ENCODE measurements at regions not wholly inside any gene's neighbourhood (a gene's known extent, or its start where the extent isn't known, plus 50 kb on each side); places are given as distances from the start of the nearest gene placed in this dataset.

DNA sequence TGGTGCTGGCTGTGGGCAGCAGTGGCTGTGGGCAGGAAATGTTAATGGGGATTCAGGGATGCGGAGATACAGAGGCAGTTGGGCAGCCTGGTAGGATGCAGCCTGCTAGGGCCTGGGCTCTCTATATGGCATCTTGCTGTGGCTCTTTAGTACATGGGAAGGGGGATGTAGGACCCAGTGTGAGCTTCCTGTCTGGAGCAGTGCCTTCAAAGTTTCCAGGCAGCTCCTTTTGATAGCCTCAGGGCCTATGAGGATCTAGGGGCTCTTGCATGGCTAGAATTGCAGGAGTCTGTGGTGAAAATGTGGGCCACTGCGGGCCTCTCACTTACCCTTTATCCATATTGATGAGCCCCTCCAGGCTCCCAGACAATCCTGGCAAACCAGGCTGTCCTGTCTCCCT, 213.2 kb upstream of the SNX19 start:
- H3K9me3 Mint-ChIP-seq, result peaks cover 20 to 25% of the 10 kb centered on the region in 2 donors
- DNase-seq (no peak), ATAC-seq (no peak)
- H3K4me3 Mint-ChIP-seq, result no peak overlapping the region
- H3K27ac Mint-ChIP-seq, result no peak overlapping the region
- no peaks in the 10 kb centered on the region for H3K27me3 Mint-ChIP-seq
- no peaks in the 10 kb centered on the region for H3K4me1 Mint-ChIP-seq

DNA sequence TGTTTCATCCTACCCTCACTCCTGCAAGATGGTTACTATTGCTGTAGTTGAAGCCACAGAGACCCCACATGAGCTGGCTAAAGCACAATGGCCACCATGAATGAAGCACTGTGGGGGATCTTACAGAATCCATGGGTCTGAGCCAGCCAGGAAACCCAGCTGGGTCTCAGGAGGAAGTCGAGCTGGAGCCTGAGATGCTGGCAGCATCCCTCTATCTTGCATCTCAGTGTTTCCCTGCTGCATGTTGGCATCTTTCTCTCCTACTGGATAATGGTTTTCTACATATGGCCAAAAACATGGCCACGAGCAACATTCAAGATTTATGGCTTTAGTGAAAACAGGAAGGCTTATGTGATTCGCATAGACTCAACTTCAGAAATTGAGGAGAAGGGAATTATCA, 219.3 kb upstream of the SNX19 start:
- Mint-ChIP-seq H3K9me3 (peaks cover 0 to 5% of the 10 kb centered on the region in 2 donors), H3K27me3 (no peaks in the 10 kb centered on the region), H3K27ac (no peak overlapping the region), H3K4me3 (no peak overlapping the region), H3K4me1 (no peaks in the 10 kb centered on the region)
- DNase-seq (no peak), ATAC-seq (no peak)

DNA sequence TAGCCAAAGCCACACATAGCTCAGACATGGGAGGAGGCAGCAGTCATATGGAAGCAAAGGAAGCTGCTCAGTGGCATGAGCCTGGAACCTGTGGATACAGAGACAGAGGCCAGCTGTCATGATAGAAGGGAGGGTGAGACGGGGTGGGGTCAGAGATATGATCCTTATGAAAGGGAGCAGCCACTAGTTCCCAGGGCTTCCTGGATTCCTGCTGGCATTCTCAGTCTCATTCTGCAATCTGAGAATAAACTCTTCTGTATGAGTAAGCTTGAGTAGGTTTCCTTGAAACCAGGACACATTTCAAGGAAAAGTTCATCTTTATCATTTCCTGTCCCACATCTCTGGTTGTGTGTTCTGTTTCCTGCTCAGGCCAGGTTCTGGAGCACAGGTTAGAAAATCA, 220.2 kb upstream of the SNX19 start:
- ATAC-seq, result no peak
- Mint-ChIP-seq H3K27ac (no peak overlapping the region), H3K9me3 (peaks cover 0 to under 1% of the 10 kb centered on the region in 2 donors), H3K4me3 (no peak overlapping the region), H3K4me1 (no peaks in the 10 kb centered on the region), H3K27me3 (no peaks in the 10 kb centered on the region)
- no peak for DNase-seq

DNA sequence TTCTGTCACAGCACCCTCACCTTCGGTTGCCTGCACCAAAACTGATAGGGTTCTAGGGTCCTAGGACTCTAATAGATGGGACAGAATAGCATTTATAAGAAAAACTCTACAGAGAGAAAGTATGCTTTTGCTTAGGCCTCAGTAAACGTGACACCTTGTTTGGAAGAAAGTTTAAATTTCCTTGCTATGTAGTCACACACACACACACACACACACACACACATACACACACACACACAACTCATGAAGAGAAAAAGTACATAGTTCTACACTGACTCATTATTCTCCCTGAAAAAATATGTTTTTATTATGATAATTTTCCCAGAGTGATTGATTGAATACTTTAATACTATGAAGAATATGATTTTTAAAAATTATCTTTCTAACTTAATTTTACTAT, 220.8 kb upstream of the SNX19 start:
- H3K27ac Mint-ChIP-seq, result no peak overlapping the region
- H3K4me3 Mint-ChIP-seq, result no peak overlapping the region
- H3K9me3 Mint-ChIP-seq, result no peaks in the 10 kb centered on the region
- ATAC-seq, result no peak
- DNase-seq, result no peak
- no peaks in the 10 kb centered on the region for H3K4me1 Mint-ChIP-seq
- no peaks in the 10 kb centered on the region for H3K27me3 Mint-ChIP-seq

DNA sequence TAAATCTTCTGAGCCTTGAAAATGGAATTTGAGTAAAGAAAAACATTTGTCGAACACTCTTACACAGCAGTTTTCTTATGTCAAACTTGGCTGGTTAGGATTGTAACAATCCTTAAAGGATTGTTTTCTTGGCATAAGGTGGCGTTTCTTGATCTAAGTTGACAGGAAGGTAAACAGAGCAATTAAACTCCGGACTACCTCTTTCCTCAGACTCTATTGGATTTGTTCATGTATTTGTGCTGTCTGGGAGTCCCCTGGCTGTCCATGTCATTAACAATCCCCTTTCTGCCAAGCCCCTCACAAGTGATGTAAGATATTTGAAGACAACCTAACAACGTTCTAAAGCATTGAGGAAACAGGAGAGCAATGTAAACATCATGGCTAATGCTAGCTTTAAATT, 222.5 kb upstream of the SNX19 start:
- no peaks in the 10 kb centered on the region for H3K9me3 Mint-ChIP-seq
- no peaks in the 10 kb centered on the region for H3K4me1 Mint-ChIP-seq

DNA sequence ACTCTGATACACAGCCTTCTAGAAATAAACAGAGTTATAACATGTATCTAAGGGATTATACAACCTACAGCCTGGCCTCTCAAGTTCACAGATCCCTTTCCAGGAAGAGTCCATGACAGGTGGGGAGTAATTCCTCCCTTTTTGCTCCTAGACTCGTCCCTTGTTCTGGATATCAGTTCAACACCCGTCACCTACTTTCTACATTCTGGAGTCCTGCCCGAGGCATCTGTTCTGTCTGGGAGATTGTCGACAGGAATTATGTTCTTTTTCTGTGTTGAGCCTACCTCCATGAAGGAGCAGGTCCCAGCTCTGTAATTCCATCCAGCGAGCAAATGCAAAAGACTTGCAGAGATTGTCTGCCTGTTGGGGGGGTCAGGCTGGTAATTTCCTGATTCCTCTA, 224.6 kb upstream of the NTM start:
- Mint-ChIP-seq H3K27ac (no peak overlapping the region), H3K27me3 (no peaks in the 10 kb centered on the region)

More for the DNA sequence above, 222.5 kb upstream of the SNX19 start:
- Mint-ChIP-seq H3K4me3 (no peak overlapping the region), H3K27ac (peak overlapping the region in 1 of 2 donors; percentile 2), H3K27me3 (no peaks in the 10 kb centered on the region)
- no peak for ATAC-seq
- DNase-seq, result no peak

DNA sequence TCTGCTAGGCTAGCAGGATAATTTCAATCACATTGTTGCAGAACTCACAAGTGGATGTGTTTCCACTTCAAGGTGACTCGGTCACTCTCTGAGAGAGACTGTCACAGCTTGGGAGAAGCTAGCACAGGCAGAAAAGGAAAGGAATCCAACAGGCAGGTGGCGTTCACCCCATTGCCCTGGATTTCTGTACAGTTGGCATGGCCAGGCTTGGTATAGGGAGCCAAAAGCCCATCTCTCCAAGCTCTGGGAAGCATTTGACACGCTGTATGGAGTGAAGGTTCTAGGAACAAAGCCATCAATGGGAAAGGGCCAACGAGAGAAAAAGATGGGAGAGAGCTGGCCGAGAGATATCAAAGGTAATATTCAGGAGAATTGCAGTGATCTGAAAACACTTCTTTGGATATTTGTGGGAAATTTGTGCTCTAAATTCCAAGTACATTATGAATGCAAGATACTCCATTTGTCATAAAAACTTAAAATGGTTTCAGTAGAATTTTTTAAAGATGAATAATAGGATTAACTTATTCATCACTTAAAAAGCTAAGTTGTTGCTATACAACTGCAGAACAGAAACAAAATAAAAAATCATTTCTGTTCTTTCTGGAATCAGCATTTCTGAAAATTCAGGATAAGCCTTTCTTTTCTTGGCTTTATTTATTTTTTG, 223.5 kb upstream of the NTM start:
- peaks cover 0 to 8% of the 10 kb centered on the region in 2 donors for H3K9me3 Mint-ChIP-seq
- H3K4me3 Mint-ChIP-seq, result no peak overlapping the region
- H3K27ac Mint-ChIP-seq, result no peak overlapping the region
- no peaks in the 10 kb centered on the region for H3K4me1 Mint-ChIP-seq
- ATAC-seq (no peak), DNase-seq (no peak)
- H3K27me3 Mint-ChIP-seq, result peaks cover 11% of the 10 kb centered on the region

More for the DNA sequence above, 224.6 kb upstream of the NTM start:
- no peaks in the 10 kb centered on the region for H3K4me1 Mint-ChIP-seq
- DNase-seq, result no peak
- H3K9me3 Mint-ChIP-seq, result peaks cover 0 to 8% of the 10 kb centered on the region in 2 donors
- H3K4me3 Mint-ChIP-seq, result no peak overlapping the region
- no peak for ATAC-seq

DNA sequence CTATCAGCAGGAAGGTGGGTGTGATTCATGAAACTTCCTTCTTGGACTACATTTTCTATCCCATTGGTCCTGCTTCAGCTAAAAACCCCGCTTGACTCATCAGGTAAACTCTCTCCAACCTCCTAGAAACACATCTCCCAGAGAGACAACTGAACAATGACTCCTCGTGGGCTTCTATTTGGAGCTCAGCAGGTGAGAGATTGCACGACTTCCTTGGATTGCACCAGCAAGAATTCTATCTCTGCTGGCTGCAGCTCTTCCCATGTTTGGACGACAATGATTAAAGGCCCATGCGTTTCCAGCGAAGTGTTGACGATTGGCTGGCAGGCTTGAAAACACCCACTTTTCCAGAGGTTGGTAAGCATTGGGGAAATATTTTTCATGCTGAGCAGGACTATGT, 216.1 kb upstream of the NTM start:
- H3K27me3 Mint-ChIP-seq, result peaks cover 15% of the 10 kb centered on the region
- no peak overlapping the region for H3K4me3 Mint-ChIP-seq
- H3K9me3 Mint-ChIP-seq, result no peaks in the 10 kb centered on the region
- H3K4me1 Mint-ChIP-seq, result no peaks in the 10 kb centered on the region
- no peak for DNase-seq
- ATAC-seq, result no peak
- no peak overlapping the region for H3K27ac Mint-ChIP-seq

DNA sequence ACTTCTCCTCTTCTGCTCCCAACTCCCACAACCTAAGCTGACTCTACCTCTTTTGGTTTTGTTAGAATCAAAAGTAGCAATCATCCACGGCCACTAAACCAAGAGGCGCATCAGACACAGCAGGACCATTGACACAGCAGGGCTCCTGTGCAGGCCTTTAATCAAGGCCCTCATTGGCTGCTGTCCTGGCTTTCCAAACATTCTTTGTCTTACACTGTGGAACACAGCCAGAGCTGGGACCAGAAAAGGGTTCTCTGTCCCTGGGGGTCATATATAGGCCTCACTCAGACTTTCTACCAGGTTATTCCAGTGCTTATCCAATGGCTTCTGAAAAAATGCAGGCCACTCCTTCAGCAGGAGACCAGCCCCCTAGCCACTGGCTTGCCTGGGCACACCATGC, 212.7 kb upstream of the NTM start:
- H3K9me3 Mint-ChIP-seq, result no peaks in the 10 kb centered on the region
- ATAC-seq, result no peak
- no peaks in the 10 kb centered on the region for H3K4me1 Mint-ChIP-seq
- no peaks in the 10 kb centered on the region for H3K27me3 Mint-ChIP-seq
- peak overlapping the region in 1 of 2 donors; percentile 37 for H3K27ac Mint-ChIP-seq
- no peak overlapping the region for H3K4me3 Mint-ChIP-seq
- DNase-seq, result no peak

DNA sequence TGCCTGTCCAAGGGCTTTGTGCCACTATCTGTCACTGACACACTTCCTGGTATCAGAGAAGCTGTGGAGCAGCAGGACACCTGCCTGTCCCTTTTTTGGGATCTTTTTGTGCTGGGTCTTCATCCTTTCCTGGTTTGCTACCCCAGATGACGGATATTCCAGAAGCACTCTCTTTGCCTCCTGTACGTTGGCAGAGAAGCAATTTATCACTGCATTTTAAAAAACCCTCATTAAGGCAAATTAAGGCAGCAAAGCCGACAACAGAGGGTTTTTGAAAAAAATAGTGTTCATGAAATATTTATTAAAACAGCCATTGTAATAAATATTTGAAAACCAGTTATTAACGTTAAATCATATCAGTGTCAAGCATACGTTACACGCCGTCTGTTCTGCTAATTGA, 209.6 kb upstream of the NTM start:
- H3K4me1 Mint-ChIP-seq, result no peaks in the 10 kb centered on the region
- no peak for ATAC-seq

DNA sequence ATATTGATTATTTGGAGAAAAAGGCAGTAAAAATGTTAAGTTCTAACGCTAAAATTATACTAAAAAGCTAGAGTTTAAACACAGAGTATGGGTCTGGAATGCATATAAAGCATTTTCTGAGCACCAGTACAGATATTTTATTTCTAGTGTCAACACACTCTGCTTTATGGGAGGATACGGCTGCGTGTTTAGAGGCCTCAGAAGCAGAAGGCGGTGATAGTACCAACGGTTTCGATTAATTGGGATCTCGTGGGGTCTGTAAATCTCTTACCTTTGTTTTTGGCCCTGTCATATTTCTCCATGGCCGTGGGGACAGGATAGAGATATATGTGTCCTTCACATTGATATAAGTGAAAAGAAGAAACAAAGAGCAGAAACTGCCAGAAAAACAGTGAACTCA, 206.8 kb upstream of the NTM start:
- Mint-ChIP-seq H3K4me1 (no peaks in the 10 kb centered on the region), H3K27me3 (no peaks in the 10 kb centered on the region), H3K27ac (no peak overlapping the region), H3K9me3 (no peaks in the 10 kb centered on the region), H3K4me3 (no peak overlapping the region)
- ATAC-seq (no peak), DNase-seq (no peak)

More for the DNA sequence above, 209.6 kb upstream of the NTM start:
- Mint-ChIP-seq H3K27me3 (no peaks in the 10 kb centered on the region), H3K4me3 (no peak overlapping the region), H3K9me3 (no peaks in the 10 kb centered on the region), H3K27ac (no peak overlapping the region)
- no peak for DNase-seq

DNA sequence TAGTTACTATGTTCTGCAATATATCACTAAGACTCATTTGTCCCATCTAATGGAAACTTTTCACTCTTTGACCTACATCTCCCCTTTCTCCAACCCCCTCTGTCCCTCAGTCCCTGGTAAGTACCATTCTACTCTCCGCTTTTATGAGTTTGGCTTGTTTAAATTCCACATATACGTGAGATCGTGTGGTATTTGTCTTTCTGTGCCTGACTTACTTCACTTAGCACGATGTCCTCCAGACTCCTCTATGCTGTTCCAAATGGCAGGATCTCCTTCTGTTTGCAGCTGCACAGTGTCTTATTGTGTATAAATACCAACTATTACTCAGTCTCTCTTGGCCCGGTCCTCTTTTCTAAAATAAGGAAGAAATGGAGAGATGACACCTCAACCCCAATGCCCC, 205.4 kb upstream of the NTM start:
- H3K4me3 Mint-ChIP-seq, result no peak overlapping the region
- H3K27ac Mint-ChIP-seq, result no peak overlapping the region
- H3K9me3 Mint-ChIP-seq, result no peaks in the 10 kb centered on the region
- ATAC-seq (no peak), DNase-seq (no peak)
- H3K27me3 Mint-ChIP-seq, result no peaks in the 10 kb centered on the region
- no peaks in the 10 kb centered on the region for H3K4me1 Mint-ChIP-seq

DNA sequence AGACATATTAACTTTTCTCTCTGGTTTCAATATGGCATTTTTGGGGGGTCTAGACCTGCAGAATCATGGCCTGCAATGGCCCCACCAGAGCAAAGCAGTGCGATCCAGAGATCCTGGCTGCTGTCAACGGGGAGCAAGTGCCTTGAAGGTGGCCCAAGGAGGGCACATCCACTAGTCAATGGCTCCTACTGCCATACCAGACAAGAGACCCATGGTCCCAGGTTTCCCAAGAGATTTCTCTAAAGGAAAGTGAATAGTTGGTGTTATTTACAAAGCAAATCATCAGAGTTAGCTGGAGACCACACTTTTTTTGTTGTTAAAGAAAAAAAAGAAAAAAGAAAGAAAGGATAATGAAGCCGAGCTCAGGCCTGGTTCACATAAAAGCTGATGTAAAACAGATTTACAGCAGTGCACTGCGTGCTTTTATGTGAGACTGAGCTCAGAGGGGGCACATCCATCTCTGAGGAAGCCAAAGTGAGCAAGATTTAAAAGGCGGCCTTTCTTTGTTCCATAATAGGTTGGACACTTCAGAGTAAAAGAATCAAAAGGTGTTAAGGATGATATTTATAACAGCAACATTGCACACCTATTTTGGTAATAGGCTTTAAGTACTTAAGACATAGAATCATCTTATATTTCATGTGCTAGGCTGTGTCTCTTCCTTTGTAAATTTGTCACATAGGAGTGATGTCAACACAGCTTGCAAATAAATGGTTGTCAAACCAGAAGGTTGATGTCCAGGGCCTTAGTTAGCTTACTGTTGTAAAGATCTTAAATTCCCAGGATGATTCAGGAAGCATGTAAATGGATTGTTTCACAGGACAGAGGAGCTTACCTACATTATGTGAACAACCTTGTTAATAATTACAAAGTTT, 201.3 kb upstream of the NTM start:
- Mint-ChIP-seq H3K27ac (no peak overlapping the region), H3K27me3 (no peaks in the 10 kb centered on the region), H3K4me1 (no peaks in the 10 kb centered on the region), H3K4me3 (no peak overlapping the region), H3K9me3 (peaks cover 5 to 9% of the 10 kb centered on the region in 2 donors)
- ATAC-seq, result no peak
- DNase-seq, result no peak

DNA sequence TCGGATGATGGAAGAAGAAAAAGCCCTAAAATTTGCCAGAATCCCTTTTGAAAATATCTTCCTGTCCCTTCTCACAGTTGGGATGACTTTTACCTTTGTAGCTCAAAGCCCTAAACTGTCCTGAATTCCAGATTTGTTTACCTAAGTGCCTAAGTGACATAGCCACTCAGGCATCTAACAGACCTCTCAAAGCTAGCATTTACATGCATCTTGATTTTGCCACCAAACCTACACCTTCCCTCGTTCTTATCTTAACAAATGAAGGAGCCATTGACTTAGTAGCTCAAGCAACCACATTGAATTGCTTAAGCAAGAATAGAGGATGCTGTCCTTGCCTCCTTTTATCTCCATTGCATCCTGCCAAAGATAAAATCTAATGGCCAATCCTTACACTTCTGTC, 198.4 kb upstream of the NTM start:
- Mint-ChIP-seq H3K4me1 (no peaks in the 10 kb centered on the region), H3K27ac (no peak overlapping the region), H3K9me3 (peaks cover 5 to 9% of the 10 kb centered on the region in 2 donors), H3K27me3 (no peaks in the 10 kb centered on the region), H3K4me3 (no peak overlapping the region)
- DNase-seq (no peak), ATAC-seq (no peak)

DNA sequence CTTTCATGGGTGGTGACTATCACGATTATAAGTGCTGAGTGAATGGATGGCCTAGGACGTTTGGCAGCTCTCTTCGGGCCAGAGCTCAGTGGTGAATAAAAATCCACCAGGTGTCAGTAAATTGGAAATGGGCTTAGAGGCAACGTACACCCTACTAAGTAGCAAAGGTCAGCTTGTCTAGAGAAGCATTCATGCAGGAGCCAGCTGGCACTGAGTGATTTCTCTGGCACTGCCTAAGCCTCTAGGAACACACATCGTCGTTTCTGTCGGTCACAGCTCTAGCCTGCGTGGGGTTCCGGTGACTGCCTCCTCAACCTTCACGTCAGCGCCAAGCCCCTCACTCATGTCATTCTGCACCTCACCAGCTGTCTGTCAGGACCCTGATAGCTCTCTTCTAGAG, 192.4 kb upstream of the NTM start:
- H3K4me3 Mint-ChIP-seq, result no peak overlapping the region
- no peaks in the 10 kb centered on the region for H3K27me3 Mint-ChIP-seq
- H3K27ac Mint-ChIP-seq, result no peak overlapping the region
- H3K9me3 Mint-ChIP-seq, result no peaks in the 10 kb centered on the region
- DNase-seq (no peak), ATAC-seq (no peak)
- no peaks in the 10 kb centered on the region for H3K4me1 Mint-ChIP-seq

DNA sequence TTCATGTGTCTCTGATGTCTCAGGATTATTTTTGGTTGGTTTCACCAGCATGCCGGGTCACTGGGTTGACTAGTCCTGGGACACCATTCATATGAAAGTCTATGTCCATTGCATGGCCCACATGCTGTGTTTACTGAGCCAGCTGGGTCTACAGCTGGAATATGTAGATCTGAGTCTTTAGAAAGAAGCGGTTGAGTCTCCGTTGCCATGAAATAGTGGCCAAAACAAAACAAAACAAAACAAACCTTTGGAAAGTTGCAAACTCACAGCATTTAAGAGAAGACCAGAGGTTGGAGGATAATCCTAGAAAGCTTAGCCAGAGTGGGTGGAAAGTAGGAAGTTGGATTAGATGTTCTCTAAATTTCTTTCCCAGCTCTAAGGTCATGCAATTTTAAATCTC, 191.8 kb upstream of the NTM start:
- ATAC-seq, result no peak
- no peaks in the 10 kb centered on the region for H3K27me3 Mint-ChIP-seq
- H3K27ac Mint-ChIP-seq, result no peak overlapping the region
- no peak for DNase-seq
- no peaks in the 10 kb centered on the region for H3K4me1 Mint-ChIP-seq
- H3K4me3 Mint-ChIP-seq, result no peak overlapping the region
- peaks cover 0 to 4% of the 10 kb centered on the region in 2 donors for H3K9me3 Mint-ChIP-seq
